Head of caudate nucleus (tissue), 42 donors: ENCODE measurements at regions not wholly inside any gene's neighbourhood (a gene's known extent, or its start where the extent isn't known, plus 50 kb on each side); places are given as distances from the start of the nearest gene placed in this dataset.

ENCODE experiments used
- DNase-seq, 42 donors: peaks; one replicate each; pipeline versions ENCODE4 v3.0.0 to v3.0.0-alpha.2; 2020 to 2021; ENCODE audit warnings: mixed read lengths in 7 of 42
- intact Hi-C: fragments of 100-400 bp; cut with DNase I; formaldehyde crosslinking; loops from one replicate; pipeline ENCODE4 v1.15.0; 2022

GRCh38 chr2:58938988-58939387 lies 697.9 kb upstream of the FANCL start:
- DNase-seq = no peak
- intact Hi-C loops = no loop called here

- no peak for DNase-seq
- intact Hi-C loops = no loop called here
Measured at GRCh38 chr2:58932801-58933200, 691.7 kb upstream of the FANCL start.

DNA sequence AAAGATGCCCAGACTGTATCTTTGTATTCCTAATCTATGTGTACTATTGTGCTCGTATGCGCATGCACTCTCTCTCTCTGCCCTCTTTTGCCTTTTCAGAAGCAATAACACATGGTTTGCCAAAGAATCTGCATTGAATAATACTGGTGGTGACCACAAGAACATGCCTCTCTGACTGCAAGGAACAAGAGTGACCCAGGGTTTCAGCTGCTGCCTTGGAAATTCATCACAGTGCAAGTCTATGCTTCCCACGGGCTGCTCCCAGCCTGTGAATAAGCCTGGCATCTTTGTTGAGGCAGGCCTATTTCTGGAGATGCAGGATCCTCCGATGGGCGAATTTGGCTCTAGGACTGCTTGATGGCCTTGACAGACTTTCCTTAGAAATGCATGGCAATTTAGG lies 689.4 kb upstream of the FANCL start:
- DNase-seq = peak in 17 of 42 donors; percentile 4 to 47 (median 22)

DNA sequence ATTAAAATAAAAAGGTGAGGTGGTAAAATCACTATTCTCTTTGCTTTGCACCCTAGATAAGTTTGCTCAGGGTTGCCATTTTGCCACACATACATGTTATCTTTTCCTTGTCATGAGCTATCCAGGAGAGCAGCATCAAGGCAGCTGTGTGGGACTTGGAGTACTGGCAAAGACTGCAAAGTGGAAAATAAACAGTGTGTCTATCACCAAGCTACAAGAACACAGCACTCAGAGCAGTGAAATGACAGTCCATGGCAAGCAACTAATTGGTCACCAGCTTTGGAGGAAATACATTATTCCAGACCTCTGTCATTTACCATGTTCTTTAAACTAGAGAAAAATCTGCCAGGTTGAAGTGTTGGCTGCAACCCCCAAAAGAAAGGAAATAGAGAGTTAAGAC lies 687.8 kb upstream of the FANCL start:
- no peak for DNase-seq
- intact Hi-C loops = no loop called here

More for the DNA sequence above, 689.4 kb upstream of the FANCL start:
- intact Hi-C loops = no loop called here

GRCh38 chr2:58928391-58928790 lies 687.3 kb upstream of the FANCL start:
- intact Hi-C loops = no loop called here
- DNase-seq = no peak

GRCh38 chr2:58926112-58926511 lies 685.0 kb upstream of the FANCL start:
- intact Hi-C loops = no loop called here
- no peak for DNase-seq

DNA sequence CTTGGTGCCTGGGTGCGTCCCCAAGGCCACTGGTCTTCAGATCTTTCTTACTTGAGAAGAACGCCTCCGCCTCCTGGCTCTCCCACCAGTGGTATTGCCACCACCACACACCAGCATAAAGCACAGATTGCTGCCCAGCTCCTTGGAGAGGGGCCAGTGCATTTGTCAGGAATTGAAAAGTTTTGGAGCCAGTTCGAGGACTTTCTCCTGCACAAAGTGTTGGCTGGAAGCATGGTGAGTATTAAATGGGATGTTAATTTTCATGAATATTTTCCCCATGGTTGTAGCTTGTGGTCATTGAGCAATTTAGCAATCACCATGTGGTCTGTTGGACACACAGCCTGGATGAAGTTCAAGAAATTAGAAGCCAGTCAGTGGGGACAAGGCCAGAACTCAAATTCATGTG lies 684.6 kb upstream of the FANCL start:
- peak in 14 of 42 donors; percentile 3 to 57 (median 24) for DNase-seq
- intact Hi-C loops = no loop called here

GRCh38 chr2:58923869-58924268 lies 682.7 kb upstream of the FANCL start:
- DNase-seq = no peak
- intact Hi-C loops = no loop called here

- DNase-seq = no peak
- intact Hi-C loops = no loop called here
Measured at GRCh38 chr2:58922245-58922644, 681.1 kb upstream of the FANCL start.

GRCh38 chr2:58921676-58922075 lies 680.6 kb upstream of the FANCL start:
- DNase-seq = no peak
- intact Hi-C loops = no loop called here

GRCh38 chr2:58920001-58920400 lies 678.9 kb upstream of the FANCL start:
- intact Hi-C loops = no loop called here
- DNase-seq = no peak

DNA sequence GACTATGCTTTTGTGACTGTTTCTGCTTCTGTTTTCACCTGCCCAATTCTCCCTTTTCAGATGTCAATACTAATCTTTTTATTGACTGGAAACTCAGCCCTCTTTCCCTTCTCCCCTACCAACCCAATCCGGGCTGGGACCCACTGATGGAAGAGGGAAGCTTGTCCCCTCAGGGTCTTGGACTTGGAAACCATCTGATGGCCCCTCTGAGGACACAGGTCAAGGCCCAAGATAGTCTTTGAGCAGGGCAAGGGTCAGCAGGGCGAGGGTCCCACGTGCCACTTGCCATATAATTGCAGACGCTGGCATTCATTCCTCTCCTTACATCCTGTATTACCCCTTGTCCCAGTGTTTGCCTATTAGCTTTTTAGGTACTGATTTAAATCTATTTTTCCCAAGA lies 678.2 kb upstream of the FANCL start:
- intact Hi-C loops = no loop called here
- no peak for DNase-seq

- intact Hi-C loops = no loop called here
Measured at GRCh38 chr2:58918141-58918540, 677.0 kb upstream of the FANCL start.

DNA sequence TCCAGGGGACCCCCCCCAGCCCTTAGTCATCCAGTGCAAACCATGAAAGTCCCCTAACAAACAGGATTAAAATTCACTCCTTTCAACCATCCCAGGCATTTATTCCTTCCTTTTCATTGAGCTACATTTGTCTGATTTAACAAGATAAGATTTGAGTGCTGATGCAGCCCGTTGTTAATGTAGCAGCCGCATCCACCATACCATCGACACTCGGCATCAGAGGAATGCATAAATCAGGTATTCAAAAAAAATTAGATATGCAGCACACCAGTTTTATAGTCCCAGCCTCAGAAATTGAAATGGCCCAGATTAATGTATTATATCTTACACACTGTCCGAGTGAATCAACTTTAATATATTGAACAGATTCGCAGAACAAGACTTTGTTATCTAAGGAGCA lies 676.5 kb upstream of the FANCL start:
- intact Hi-C loops = no loop called here
- DNase-seq = no peak

More at GRCh38 chr2:58918141-58918540, 677.0 kb upstream of the FANCL start:
- no peak for DNase-seq

- intact Hi-C loops = no loop called here
- no peak for DNase-seq
Measured at GRCh38 chr2:58916063-58916462, 674.9 kb upstream of the FANCL start.

DNA sequence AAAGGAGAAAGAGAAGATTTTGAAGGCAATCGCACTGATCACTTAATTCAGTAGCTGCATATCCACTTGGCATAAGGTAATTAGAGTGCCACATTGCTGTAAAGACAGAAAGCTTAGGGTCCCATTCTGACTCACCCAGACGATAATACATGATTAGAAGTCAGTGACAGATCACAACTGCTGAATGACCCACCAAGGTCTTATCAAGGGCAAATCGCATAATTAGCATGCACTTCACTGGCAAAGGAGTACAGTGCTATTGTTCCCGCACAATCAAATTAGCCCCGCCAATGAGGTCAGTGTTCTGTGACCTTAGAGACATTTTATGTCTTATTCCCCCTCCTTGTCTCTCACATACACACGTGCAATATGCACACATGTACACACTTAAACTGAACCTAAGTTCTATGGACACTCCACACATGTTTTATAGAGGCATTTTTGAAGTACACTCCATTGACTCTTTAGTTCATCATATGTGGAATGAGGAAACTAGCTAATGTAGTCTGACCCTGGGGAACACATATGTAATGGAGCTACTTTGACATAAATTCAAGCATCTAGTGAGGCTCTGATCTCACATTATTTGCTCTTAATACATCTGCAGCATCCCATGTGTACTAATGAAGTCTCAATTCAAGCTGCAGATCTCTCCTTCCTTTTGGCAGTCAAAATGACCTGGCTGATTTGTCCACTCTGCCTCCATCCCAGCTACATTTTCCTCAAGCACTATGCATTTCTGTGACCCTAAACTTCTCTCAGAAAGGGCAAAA lies 673.8 kb upstream of the FANCL start:
- intact Hi-C loops = no loop called here

GRCh38 chr2:58913082-58913726 lies 672.1 kb upstream of the FANCL start:
- intact Hi-C loops = no loop called here
- DNase-seq = peak in 1 of 42 donors; percentile 8

More for the DNA sequence above, 673.8 kb upstream of the FANCL start:
- no peak for DNase-seq

GRCh38 chr2:58911877-58912276 lies 670.8 kb upstream of the FANCL start:
- intact Hi-C loops = no loop called here
- no peak for DNase-seq

- intact Hi-C loops = no loop called here
- no peak for DNase-seq
Measured at GRCh38 chr2:58908501-58909154, 667.5 kb upstream of the FANCL start.

- intact Hi-C loops = no loop called here
- no peak for DNase-seq
Measured at GRCh38 chr2:58907644-58908043, 666.5 kb upstream of the FANCL start.
